HepG2 (cell line): ENCODE measurements at regions not wholly inside any gene's neighbourhood (a gene's known extent, or its start where the extent isn't known, plus 50 kb on each side); places are given as distances from the start of the nearest gene placed in this dataset.

Experiments
- ATAC-seq: fragments of 200-7000 bp; cut with Tn5 transposase; 3 replicates; pipeline ENCODE4 v1.9.1; 2020; ENCODE audit warnings: mild to moderate bottlenecking, moderate library complexity
- BruUV-seq: library from RNA; stranded (reverse); fragments of 400-500 nt; replicated peaks from 2 replicates; lab custom pipeline; 2021; lab: Mats Ljungman, UMichigan
- CTCF ChIA-PET: fragments of 300-600 bp; formaldehyde crosslinking; extraction: SDS; loops from one replicate; lab custom pipeline; 2021; ENCODE audit warnings: low total read pairs, inconsistent platforms, low intra/inter-chr PET ratio; lab: Yijun Ruan, JAX
- POLR2A ChIA-PET: fragments of 350-600 bp; sonication (Branson Sonifier 250); formaldehyde crosslinking; loops from one replicate; lab custom pipeline; 2020; ENCODE audit warnings: antibody characterized with exemption, inconsistent platforms; lab: Yijun Ruan, JAX
- DNase-seq: peaks from one replicate; pipeline ENCODE4 v3.0.0-alpha.2; 2015; ENCODE audit warnings: low spot score
- FAIRE-seq: peaks from 3 replicates; lab custom pipeline; 2011; peaks lifted over from hg19 to GRCh38; lab: Jason Lieb, UNC
- H2AFZ ChIP-seq: one replicate; pipeline ENCODE4 v1.6.1; 2011; ENCODE audit warnings: low read length, inconsistent platforms
- H3K27ac ChIP-seq: fragments of 300-600 bp; 3 replicates; pipeline ENCODE4 v1.8.0; 2011; ENCODE audit warnings: mixed run types, mild to moderate bottlenecking, mixed read lengths, low read length, inconsistent platforms; ENCODE audit not compliant: insufficient read depth; ENCODE audit errors: extremely low read length
- H3K27me3 ChIP-seq, 2 experiments: fragments of 200-600 bp in 1 of 2; 2 replicates in 1 of 2; 3 replicates in 1 of 2; pipeline versions ENCODE4 v1.6.0 to v1.8.0; 2011; ENCODE audit warnings: low read length in 2 of 2, mild to moderate bottlenecking in 2 of 2, moderate library complexity in 2 of 2, inconsistent platforms in 1 of 2; ENCODE audit not compliant: insufficient read depth in 2 of 2, control insufficient read depth in 1 of 2
- H3K36me3 ChIP-seq, 2 experiments: fragments of 200-600 bp in 1 of 2; replicated peaks in 1 of 2; 2 replicates in 1 of 2; 3 replicates in 1 of 2; pipeline versions ENCODE4 v1.5.1 to v1.8.0; 2011; ENCODE audit warnings: low read length in 2 of 2, inconsistent platforms in 1 of 2; ENCODE audit not compliant: insufficient read depth in 2 of 2, control insufficient read depth in 1 of 2
- H3K4me1 ChIP-seq: 2 replicates; pipeline ENCODE4 v1.5.1; 2012; ENCODE audit warnings: low read length, inconsistent platforms; ENCODE audit not compliant: insufficient read depth
- H3K4me2 ChIP-seq: 2 replicates; pipeline ENCODE4 v1.6.0; 2011; ENCODE audit warnings: low read depth, low read length, inconsistent platforms
- H3K4me3 ChIP-seq, 3 experiments: fragments of 200-600 bp in 1 of 3; sonication (generic), shearing (Covaris generic) in 1 of 3; replicated peaks in 1 of 3; 2 replicates each; pipeline ENCODE4 v1.5.1; 2011 to 2016; ENCODE audit warnings: low read length in 3 of 3, inconsistent platforms in 2 of 3, low read depth in 2 of 3, mild to moderate bottlenecking in 2 of 3, control low read depth in 1 of 3, mixed read lengths in 1 of 3; ENCODE audit not compliant: insufficient read depth in 1 of 3
- H3K79me2 ChIP-seq: one replicate; pipeline ENCODE4 v1.6.1; 2011; ENCODE audit warnings: low read length, inconsistent platforms; ENCODE audit not compliant: insufficient read depth
- H3K9ac ChIP-seq: 2 replicates; pipeline ENCODE4 v1.6.0; 2011; ENCODE audit warnings: mild to moderate bottlenecking, low read depth, low read length, inconsistent platforms; ENCODE audit not compliant: insufficient read depth
- H3K9me3 ChIP-seq: 2 replicates; pipeline ENCODE4 v1.5.1; 2012; ENCODE audit warnings: mild to moderate bottlenecking, low read length
- H4K20me1 ChIP-seq: 2 replicates; pipeline ENCODE4 v1.6.0; 2011; ENCODE audit warnings: inconsistent platforms, mild to moderate bottlenecking, low read length, moderate library complexity; ENCODE audit not compliant: insufficient read depth
- CHD2 ChIP-seq: IDR thresholded peaks from 2 replicates; pipeline ENCODE4 v1.6.1; 2011; ENCODE audit warnings: low read depth, low read length, improper control_type of control experiment
- ELF3 ChIP-seq: IDR thresholded peaks from 2 replicates; pipeline ENCODE4 v1.6.1; 2016; ENCODE audit warnings: missing genetic modification reagents, missing compliant biosample characterization
- HIC2 ChIP-seq: sonication (generic); formaldehyde crosslinking; IDR thresholded peaks from 2 replicates; pipeline ENCODE4 v1.9.0; 2022; ENCODE audit warnings: low read depth, missing genetic modification reagents
- HOXA5 ChIP-seq: sonication (generic); formaldehyde crosslinking; IDR thresholded peaks from 2 replicates; pipeline ENCODE4 v1.4.0; 2020; ENCODE audit warnings: missing genetic modification reagents
- KLF16 ChIP-seq, 2 experiments: sonication (generic) in 1 of 2; formaldehyde crosslinking in 1 of 2; IDR thresholded peaks; 2 replicates each; pipeline versions ENCODE4 v1.6.1 to v1.8.0; 2016 to 2023; ENCODE audit warnings: missing genetic modification reagents in 2 of 2, missing compliant biosample characterization in 1 of 2
- RNF2 ChIP-seq: fragments of 450-650 bp; conservative IDR thresholded peaks from 2 replicates; pipeline ENCODE4 v1.6.1; 2016; ENCODE audit warnings: low read depth
- ZBTB38 ChIP-seq: sonication (generic); formaldehyde crosslinking; IDR thresholded peaks from 2 replicates; pipeline ENCODE4 v1.5.1; 2020; ENCODE audit warnings: mild to moderate bottlenecking, missing genetic modification reagents
- ZFAT ChIP-seq: sonication (generic); formaldehyde crosslinking; conservative IDR thresholded peaks from 2 replicates; pipeline ENCODE4 v1.8.1; 2023; ENCODE audit warnings: missing genetic modification reagents, inconsistent platforms
- ZKSCAN1 ChIP-seq: fragments of 150-350 bp; IDR thresholded peaks from 2 replicates; pipeline ENCODE4 v1.6.1; 2014; ENCODE audit warnings: low read length
- ZNF160 ChIP-seq: sonication (generic); formaldehyde crosslinking; IDR thresholded peaks from 2 replicates; pipeline ENCODE4 v1.8.0; 2022; ENCODE audit warnings: mild to moderate bottlenecking, inconsistent platforms, missing genetic modification reagents
- ZNF639 ChIP-seq: conservative IDR thresholded peaks from 2 replicates; pipeline ENCODE4 v1.6.1; 2018; ENCODE audit warnings: missing genetic modification reagents
- WGBS: methylation state at CpG from one replicate; pipeline ENCODE4 v1.1.6; 2017; ENCODE audit warnings: low lambda C conversion rate; 5-methylcytosine and 5-hydroxymethylcytosine counted together
- in situ Hi-C: cut with HindIII; loops from 2 replicates; pipeline ENCODE4 v1.10.0; 2017; ENCODE audit warnings: low pct_unique_long_range_greater_than_20kb; ENCODE audit not compliant: extremely low pct_ligation_motif_present
- intact Hi-C: fragments of 100-400 bp; cut with micrococcal nuclease; formaldehyde crosslinking; loops from one replicate; pipeline ENCODE4 v1.10.0; 2022; ENCODE audit not compliant: unreplicated experiment

GRCh38 chr22:44389181-44389580 is 76.4 kb upstream of the SHISAL1 start:
- no peak overlapping the region for H3K9ac ChIP-seq
- H3K4me3 ChIP-seq, result no peak overlapping the region
- no peak overlapping the region for H3K27ac ChIP-seq
- FAIRE-seq, result no peak
- no TSS peak for BruUV-seq
- 27% methylated on average over 3 of the region's 8 CpGs for WGBS
- no peaks in the 10 kb centered on the region for H3K79me2 ChIP-seq
- no peaks in the 10 kb centered on the region for H3K4me1 ChIP-seq
- POLR2A ChIA-PET, result no interaction called here
- H3K9me3 ChIP-seq, result no peaks in the 10 kb centered on the region
- no peak for TF ChIP-seq KLF16 (CRISPR knock-in tag; IDR thresholded peaks at IDR 0.05)
- no peak for TF ChIP-seq ZFAT (CRISPR knock-in tag)
- no peak for TF ChIP-seq HIC2 (CRISPR knock-in tag)
- no peak for TF ChIP-seq ELF3 (CRISPR knock-in tag)
- no peak for TF ChIP-seq HOXA5
- TF ChIP-seq ZNF639 (CRISPR knock-in tag), result no peak
- no peak for TF ChIP-seq ZNF160 (CRISPR knock-in tag)
- TF ChIP-seq CHD2, result no peak
- TF ChIP-seq ZKSCAN1, result no peak
- TF ChIP-seq RNF2, result no peak
- no peak for TF ChIP-seq ZBTB38 (CRISPR knock-in tag)
- no peak for DNase-seq
- H3K27me3 ChIP-seq, result peaks cover 11 to 50% of the 10 kb centered on the region in 2 experiments; a peak in 4 of 5 replicates
- in situ Hi-C loops (no loop called here), intact Hi-C loops (no loop called here)
- CTCF ChIA-PET, result no interaction called here
- H2AFZ ChIP-seq, result no peak overlapping the region
- ATAC-seq, result no peak
- no peaks in the 10 kb centered on the region for H3K36me3 ChIP-seq
- no peaks in the 10 kb centered on the region for H4K20me1 ChIP-seq
- H3K4me2 ChIP-seq, result no peak overlapping the region
